ENCODE measurements at regions not wholly inside any gene's neighbourhood (a gene's known extent, or its start where the extent isn't known, plus 50 kb on each side); places are given as distances from the start of the nearest gene placed in this dataset.

DNA sequence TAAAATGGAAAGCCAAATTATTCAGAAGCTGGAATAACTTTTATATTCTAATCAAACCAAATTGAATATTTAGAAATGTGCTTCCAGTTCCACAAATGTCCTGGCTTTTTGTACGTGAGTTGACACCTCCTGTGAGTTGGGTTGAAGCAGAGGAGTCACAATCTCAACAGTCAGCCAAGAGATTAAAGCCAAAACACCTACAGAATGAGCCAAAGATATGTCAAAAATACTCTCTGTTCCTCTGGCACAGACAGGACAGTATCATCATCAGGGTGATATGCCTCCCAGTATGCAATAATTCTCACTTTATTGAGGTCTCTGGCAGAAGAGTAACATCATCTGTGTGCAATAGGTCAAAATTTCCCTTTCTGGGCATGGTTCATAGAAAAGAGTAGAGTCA lies 914.3 kb upstream of the AMELY start:
- DNase-seq (ENCODE audit: extremely low read depth, low read depth) = no peak
- TF ChIP-seq, protein P1, sequence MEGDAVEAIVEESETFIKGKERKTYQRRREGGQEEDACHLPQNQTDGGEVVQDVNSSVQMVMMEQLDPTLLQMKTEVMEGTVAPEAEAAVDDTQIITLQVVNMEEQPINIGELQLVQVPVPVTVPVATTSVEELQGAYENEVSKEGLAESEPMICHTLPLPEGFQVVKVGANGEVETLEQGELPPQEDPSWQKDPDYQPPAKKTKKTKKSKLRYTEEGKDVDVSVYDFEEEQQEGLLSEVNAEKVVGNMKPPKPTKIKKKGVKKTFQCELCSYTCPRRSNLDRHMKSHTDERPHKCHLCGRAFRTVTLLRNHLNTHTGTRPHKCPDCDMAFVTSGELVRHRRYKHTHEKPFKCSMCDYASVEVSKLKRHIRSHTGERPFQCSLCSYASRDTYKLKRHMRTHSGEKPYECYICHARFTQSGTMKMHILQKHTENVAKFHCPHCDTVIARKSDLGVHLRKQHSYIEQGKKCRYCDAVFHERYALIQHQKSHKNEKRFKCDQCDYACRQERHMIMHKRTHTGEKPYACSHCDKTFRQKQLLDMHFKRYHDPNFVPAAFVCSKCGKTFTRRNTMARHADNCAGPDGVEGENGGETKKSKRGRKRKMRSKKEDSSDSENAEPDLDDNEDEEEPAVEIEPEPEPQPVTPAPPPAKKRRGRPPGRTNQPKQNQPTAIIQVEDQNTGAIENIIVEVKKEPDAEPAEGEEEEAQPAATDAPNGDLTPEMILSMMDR (IDR thresholded peaks at IDR 0.05; ENCODE audit: low read depth, low read length, missing control alignments) = no peak
- no peak overlapping the region for H3K4me3 ChIP-seq (replicated peaks; ENCODE audit: low read depth, low read length)

DNA sequence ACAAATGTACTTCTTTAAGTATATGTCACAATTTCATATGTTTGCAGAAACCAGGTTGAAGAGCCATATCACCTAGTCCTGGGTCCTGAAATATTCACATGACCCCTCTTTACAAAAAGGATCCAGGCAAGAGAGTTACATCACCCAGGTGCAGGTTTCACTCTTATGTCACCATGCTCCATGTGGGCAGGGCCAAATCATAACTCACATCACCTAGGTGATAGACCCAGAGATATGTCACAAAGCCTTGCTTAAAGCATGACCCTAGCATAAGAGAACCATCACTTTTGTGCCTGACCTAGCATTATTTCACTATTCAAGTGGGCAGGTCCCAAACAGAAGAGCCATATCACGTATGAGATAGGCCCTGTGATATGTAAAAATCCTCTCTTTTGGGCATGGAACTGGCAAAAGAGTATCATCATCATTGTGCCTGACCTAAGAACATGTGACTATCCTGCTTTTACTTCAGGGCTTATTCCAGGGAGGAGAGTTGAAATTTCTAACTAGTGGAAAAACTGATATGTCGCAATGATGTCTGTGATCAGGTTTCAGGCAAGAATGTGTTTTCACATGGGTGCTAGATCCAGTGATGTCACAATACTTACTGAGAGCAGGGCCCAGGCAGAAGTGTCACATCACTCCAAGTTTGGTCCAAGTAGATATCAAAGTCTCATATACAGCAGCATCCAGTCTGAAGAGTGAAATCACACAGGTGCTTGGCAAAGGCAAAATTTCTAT lies 909.9 kb upstream of the AMELY start:
- H3K4me3 ChIP-seq (replicated peaks; ENCODE audit: low read depth, low read length) = no peak overlapping the region
- TF ChIP-seq, protein P1 (IDR thresholded peaks at IDR 0.05; ENCODE audit: low read depth, low read length, missing control alignments) = no peak
- no peak for DNase-seq (ENCODE audit: extremely low read depth, low read depth)

DNA sequence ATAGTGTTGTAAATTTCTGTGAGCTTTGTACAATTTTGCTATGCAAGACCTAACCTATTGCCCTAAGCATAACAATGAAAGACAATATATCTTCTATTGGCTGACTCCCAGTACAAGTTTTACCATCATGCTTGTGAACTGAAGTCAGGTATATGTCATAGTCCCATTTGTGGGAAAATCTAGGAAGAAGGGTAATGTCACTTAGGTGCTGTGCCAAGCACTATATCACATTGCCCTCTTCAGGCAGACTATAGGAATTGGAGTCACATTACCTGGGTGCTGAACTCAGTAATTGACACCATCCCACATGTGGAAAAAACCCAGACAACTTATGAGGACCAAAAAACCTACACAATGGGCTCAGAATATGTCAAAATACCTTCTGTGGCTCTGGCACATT lies 907.4 kb upstream of the AMELY start:
- peak; percentile 27 for DNase-seq (ENCODE audit: extremely low read depth, low read depth)
- TF ChIP-seq, protein P1 (IDR thresholded peaks at IDR 0.05; ENCODE audit: low read depth, low read length, missing control alignments) = peak; percentile 39
- H3K4me3 ChIP-seq (replicated peaks; ENCODE audit: low read depth, low read length) = no peak overlapping the region

DNA sequence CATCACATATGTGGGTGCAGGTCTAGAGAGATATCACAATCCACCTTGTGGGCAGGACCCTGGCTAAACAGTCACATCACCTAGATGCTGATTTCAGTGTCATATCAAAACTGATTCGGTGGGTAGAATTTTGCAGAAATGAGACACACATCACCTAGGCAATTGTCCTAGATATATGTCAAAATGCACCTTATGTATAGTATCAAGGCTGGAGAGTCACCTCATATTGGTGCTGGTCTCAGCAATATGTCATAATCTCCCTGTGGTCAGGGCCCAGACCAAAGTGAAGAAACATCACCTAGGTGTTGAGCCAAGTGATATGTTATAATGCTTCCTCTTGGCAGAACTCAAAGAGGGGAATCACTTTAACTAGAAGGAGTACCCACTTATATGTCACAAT lies 905.0 kb upstream of the AMELY start:
- H3K4me3 ChIP-seq (replicated peaks; ENCODE audit: low read depth, low read length) = no peak overlapping the region
- DNase-seq (ENCODE audit: extremely low read depth, low read depth) = no peak
- TF ChIP-seq, protein P1 (IDR thresholded peaks at IDR 0.05; ENCODE audit: low read depth, low read length, missing control alignments) = no peak

DNA sequence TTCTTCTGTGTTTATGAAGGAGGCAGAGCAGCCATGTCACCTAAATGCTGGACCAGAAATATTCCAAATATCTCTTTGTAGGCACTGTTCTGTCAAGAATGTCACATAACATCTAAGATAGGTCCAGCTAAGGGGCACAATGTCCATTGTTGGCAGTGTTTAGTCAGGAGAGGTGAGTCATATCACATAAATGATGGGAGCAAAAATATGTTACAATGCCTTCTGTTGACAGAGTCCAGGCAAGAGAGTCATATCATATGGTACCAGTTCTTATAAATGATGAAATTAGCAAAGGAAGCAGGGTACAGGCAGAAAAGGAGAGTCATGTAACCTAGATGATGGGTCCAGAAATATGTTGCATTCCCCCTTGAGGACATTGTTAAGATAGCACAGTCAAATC lies 904.4 kb upstream of the AMELY start:
- DNase-seq (ENCODE audit: extremely low read depth, low read depth) = no peak
- TF ChIP-seq, protein P1 (IDR thresholded peaks at IDR 0.05; ENCODE audit: low read depth, low read length, missing control alignments) = no peak

DNA sequence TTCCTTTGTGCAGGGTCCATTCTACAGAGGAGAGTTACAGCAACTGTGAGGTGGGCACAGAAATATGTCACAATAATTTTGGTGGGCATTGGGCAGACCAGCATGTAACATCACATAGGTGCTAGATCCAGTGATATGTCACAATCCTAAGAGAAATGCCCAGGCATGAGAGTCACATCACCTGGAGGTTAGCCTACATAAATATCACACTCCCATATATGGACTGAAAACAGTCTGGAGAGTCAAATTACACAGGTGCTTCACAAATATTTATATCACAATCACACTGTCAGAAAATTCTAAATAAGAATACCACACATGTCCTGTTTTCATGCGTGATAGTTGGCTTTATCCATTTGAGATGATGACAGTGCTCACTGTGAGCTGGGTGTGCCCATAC lies 903.7 kb upstream of the AMELY start:
- TF ChIP-seq, protein P1 (IDR thresholded peaks at IDR 0.05; ENCODE audit: low read depth, low read length, missing control alignments) = no peak
- no peak overlapping the region for H3K4me3 ChIP-seq (replicated peaks; ENCODE audit: low read depth, low read length)
- DNase-seq (ENCODE audit: extremely low read depth, low read depth) = no peak

More for the DNA sequence above, 904.4 kb upstream of the AMELY start:
- no peak overlapping the region for H3K4me3 ChIP-seq (replicated peaks; ENCODE audit: low read depth, low read length)

DNA sequence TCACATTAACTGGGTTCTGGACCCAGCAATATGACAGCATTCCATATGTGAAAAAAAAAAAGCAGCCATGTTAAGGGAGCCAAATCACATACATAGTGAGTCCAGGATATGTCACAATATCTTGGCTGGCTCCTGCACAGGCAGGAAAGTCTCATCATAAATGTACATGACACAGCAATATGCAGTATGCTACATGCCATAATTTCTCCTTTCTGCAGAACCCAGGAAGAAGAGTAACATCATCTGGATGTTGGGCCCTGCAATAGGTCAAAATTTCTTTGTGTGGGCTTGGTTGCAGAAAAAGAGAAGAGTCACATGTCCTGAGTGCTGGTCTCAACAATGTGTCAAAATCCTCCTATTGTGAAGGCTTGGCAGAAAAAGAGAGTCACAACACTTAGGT lies 902.8 kb upstream of the AMELY start:
- no peak for DNase-seq (ENCODE audit: extremely low read depth, low read depth)
- TF ChIP-seq, protein P1 (IDR thresholded peaks at IDR 0.05; ENCODE audit: low read depth, low read length, missing control alignments) = no peak
- no peak overlapping the region for H3K4me3 ChIP-seq (replicated peaks; ENCODE audit: low read depth, low read length)

Data from HFF-Myc (cell line).